ENCODE measurements at regions not wholly inside any gene's neighbourhood (a gene's known extent, or its start where the extent isn't known, plus 50 kb on each side); places are given as distances from the start of the nearest gene placed in this dataset.

DNA sequence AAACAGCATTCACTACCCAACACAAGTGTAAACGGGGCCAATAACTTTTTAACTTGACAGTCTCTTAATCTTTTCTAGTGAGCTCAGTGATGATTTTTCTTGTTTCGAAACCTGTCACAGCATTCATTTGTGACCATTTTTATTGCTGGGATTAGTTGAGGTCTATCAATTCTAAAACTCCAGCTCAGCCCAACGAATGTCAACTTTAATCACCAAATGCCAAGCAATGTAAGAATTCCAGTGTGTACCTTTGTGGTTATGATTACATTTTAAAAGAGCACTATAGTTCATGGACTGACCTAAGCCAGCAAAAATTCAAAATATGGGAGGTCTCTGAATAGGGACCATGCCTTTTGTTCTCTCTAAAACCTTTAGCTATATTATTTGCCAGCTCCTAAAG lies 694.3 kb upstream of the SGCG start:
- TF ChIP-seq, protein P1, sequence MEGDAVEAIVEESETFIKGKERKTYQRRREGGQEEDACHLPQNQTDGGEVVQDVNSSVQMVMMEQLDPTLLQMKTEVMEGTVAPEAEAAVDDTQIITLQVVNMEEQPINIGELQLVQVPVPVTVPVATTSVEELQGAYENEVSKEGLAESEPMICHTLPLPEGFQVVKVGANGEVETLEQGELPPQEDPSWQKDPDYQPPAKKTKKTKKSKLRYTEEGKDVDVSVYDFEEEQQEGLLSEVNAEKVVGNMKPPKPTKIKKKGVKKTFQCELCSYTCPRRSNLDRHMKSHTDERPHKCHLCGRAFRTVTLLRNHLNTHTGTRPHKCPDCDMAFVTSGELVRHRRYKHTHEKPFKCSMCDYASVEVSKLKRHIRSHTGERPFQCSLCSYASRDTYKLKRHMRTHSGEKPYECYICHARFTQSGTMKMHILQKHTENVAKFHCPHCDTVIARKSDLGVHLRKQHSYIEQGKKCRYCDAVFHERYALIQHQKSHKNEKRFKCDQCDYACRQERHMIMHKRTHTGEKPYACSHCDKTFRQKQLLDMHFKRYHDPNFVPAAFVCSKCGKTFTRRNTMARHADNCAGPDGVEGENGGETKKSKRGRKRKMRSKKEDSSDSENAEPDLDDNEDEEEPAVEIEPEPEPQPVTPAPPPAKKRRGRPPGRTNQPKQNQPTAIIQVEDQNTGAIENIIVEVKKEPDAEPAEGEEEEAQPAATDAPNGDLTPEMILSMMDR (conservative IDR thresholded peaks at IDR 0.05), result no peak
- H3K4me1 ChIP-seq (ENCODE audit: insufficient read depth, low read length), result no peaks in the 10 kb centered on the region
- no peaks in the 10 kb centered on the region for H3K9me3 ChIP-seq (ENCODE audit: control insufficient read depth, low read depth, low read length)
- no peak overlapping the region for H3K56ac ChIP-seq (ENCODE audit: insufficient read length, low read depth, low read length)
- H2AFZ ChIP-seq (ENCODE audit: low read length), result no peak overlapping the region
- H4K5ac ChIP-seq (ENCODE audit: insufficient read length, low read depth, low read length), result no peak overlapping the region
- H3K27ac ChIP-seq (ENCODE audit: insufficient read length, low read depth, low read length), result no peak overlapping the region
- no peak overlapping the region for H2BK5ac ChIP-seq (ENCODE audit: insufficient read length, low read length)
- no peak overlapping the region for H3K4me2 ChIP-seq (ENCODE audit: insufficient read depth, insufficient read length, low read length)
- H3K14ac ChIP-seq (ENCODE audit: insufficient read depth, low read length), result no peak overlapping the region
- H4K8ac ChIP-seq (replicated peaks; ENCODE audit: insufficient read length, low read depth, low read length), result no peak overlapping the region
- H3K23me2 ChIP-seq (ENCODE audit: insufficient read length, low read depth, low read length, poor library complexity, severe bottlenecking), result no peaks in the 10 kb centered on the region
- H2BK120ac ChIP-seq (ENCODE audit: low read depth, low read length, poor library complexity, severe bottlenecking), result no peak overlapping the region
- no peak overlapping the region for H4K91ac ChIP-seq (ENCODE audit: insufficient read length, low read depth, low read length)
- Mint-ChIP-seq H3K4me3 (no peak overlapping the region), H3K36me3 (ENCODE audit: insufficient read depth in 1 of 3, low read depth in 3 of 3) (no peaks in the 10 kb centered on the region), H3K27me3 (ENCODE audit: low read depth) (no peaks in the 10 kb centered on the region), H3K9me3 (peaks cover 0 to under 1% of the 10 kb centered on the region in 2 experiments; a peak in 2 of 5 replicates), H3K4me1 (no peaks in the 10 kb centered on the region), H3K27ac (no peak overlapping the region)
- no peak overlapping the region for H3K9ac ChIP-seq (ENCODE audit: extremely low read depth, insufficient read length, low read length)
- no peak overlapping the region for H2BK15ac ChIP-seq (ENCODE audit: low read depth, low read length)
- H4K20me1 ChIP-seq (ENCODE audit: control insufficient read depth, insufficient read depth, insufficient read length), result no peaks in the 10 kb centered on the region
- no peaks in the 10 kb centered on the region for H3K27me3 ChIP-seq (ENCODE audit: insufficient read depth, low read length)
- no peak overlapping the region for H3K18ac ChIP-seq (ENCODE audit: insufficient read length, low read depth, low read length)
- H3K4ac ChIP-seq (ENCODE audit: low read depth, low read length), result no peak overlapping the region
- no peak overlapping the region for H2BK12ac ChIP-seq (ENCODE audit: insufficient read length, low read depth, low read length)
- no peaks in the 10 kb centered on the region for H3K79me2 ChIP-seq (ENCODE audit: insufficient read depth, low read length)
- DNase-seq, result no peak
- H3T11ph ChIP-seq (ENCODE audit: low read length), result no peak overlapping the region
- H3K79me1 ChIP-seq (ENCODE audit: insufficient read depth, low read depth, low read length, poor library complexity, severe bottlenecking), result no peaks in the 10 kb centered on the region
- no peak overlapping the region for H3K23ac ChIP-seq (ENCODE audit: insufficient read length, low read depth, low read length)
- no peak overlapping the region for H2AK5ac ChIP-seq (ENCODE audit: insufficient read length, low read length)
- H2BK20ac ChIP-seq (ENCODE audit: low read depth, low read length, poor library complexity, severe bottlenecking), result no peak overlapping the region
- WGBS (ENCODE audit: extremely low coverage, insufficient read length, low lambda C conversion rate), result no CpG with 5 or more reads among the region's 3 CpGs
